ENCODE measurements at regions not wholly inside any gene's neighbourhood (a gene's known extent, or its start where the extent isn't known, plus 50 kb on each side); places are given as distances from the start of the nearest gene placed in this dataset.

- no peak for DNase-seq (ENCODE audit: low spot score)
These were observed 97.8 kb downstream of the ZNF674 start for GRCh38 chrX:46447384-46447783.

DNA sequence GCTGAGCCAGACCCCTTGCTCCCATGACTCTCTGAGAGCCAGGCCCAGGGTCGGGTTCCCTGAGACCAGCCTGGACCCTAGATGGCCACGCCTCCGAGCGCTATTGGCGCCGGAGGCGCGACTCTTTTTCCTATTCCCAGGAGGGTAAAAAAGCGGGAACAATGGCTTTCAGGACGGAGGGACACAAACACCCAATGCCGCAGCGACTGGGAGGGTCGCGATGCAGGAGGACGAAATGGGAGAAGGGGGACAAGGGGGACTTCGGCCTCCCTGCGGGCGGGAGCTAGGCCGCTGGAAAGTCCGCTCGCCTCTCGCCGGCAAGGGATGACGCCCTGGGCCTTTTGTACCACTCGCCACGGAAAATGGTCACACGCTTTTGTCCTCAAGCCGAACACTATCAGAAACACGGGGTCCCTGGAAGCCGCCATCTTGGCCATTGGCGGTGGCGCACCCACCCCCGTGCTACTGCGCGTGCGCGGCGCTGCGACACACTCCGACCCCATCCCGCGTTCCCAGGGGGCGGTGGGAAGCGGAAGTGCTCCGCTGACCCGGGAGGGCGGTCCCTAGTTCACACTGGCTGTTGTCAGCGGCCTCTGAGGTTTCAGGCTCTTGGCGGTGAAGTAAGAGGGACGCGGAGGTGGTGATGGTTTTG lies 98.4 kb downstream of the ZNF674 start:
- peak; percentile 89 for DNase-seq (ENCODE audit: low spot score)

DNA sequence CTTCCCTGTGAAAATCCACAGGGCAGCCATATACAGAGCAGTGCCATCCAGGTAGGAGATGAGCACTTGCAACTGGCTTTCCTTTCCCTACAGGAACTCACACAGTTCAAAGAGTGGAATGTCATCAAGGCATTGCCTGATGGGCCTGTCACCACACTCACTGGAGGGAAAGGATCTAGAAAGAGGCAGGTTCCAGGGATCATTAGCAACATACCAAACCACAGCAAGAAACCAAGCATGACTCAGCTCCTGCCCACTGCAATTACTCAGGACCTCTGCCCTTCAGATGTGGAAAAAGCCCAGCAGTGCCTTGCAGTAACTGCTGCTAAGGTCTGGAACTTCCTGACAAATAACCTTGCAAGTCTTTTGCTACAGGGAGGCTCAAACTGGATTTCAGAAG lies 101.2 kb downstream of the ZNF674 start:
- no peak for DNase-seq (ENCODE audit: low spot score)

DNA sequence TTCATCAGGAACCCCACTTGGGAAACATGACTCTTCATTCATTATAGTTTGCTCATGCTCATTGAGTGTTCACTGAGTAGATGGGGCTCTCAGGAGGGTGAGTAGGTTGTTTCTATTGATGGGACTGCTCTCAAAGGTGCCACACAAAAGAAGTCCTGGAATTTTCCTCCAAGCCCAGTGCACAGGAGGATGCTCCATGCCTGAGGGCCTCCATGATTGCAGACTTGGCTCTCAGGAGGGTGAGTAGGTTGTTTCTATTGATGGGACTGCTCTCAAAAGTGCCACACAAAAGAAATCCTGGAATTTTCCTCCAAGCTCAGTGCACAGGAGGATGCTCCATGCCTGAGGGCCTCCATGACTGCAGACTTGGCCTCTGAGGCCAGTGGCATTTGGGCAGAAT lies 108.5 kb downstream of the ZNF674 start:
- no peak for DNase-seq (ENCODE audit: low spot score)

DNA sequence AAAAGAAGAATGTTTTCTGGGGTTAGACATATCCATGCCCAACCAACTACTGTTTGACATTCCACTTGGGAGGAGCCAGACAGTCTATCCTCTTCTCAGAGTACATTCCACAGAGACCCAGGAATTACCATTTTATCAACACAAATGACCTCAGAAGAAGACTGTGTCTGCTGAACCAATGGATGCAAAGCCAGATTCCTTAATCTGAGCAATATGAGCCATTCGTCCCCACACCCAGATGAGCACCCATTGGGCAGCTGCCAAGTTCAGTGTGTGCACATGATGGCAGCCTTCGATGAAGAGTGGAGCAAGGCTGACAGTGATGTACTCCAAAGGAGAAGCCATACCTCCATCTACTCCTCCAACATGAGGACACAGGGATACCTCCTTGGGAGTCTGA lies 111.3 kb downstream of the ZNF674 start:
- DNase-seq (ENCODE audit: low spot score), result no peak

DNA sequence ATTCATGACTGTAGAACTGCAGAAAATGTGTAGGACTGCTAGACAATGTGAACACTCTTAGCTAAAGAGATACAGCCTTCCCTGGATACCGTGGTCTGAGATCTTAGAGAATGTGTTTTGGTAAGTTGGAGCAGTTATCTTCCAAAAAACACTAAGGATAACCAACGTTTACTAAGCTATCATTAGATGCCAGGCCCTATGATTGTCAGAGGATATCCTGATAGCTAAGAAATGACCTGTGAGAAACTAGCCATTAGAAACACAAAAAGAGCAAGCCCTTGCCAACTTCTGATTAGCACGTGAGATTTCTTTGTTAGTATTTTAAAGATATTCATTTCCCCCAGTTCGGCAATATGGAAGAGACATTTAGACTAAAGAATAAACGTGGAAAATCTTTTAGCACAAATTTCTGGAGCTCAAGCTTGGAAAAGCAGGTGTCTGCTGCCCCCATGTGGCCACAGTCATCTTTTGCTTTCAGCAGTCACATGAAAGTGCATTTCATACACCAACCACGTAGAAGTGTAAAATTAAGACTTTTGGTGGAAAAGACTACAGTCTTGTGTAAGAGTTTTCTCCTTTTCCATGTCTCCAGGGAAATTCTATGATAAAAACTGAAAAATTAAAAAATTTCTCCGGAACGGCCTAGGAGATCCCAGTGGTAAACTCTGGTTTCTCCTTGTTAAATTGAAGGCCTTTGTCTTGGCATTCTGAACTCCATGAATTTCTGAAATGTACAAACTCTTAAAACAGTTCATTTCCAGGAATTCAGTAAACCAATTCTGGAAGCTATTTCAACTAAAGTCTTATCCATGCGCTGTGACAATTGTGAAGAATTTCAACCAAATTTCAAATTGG lies 136.4 kb downstream of the ZNF674 start:
- peak; percentile 68 for DNase-seq (ENCODE audit: low spot score)

GRCh38 chrX:46407753-46408130 lies 137.5 kb downstream of the ZNF674 start:
- DNase-seq (ENCODE audit: low spot score), result no peak

DNA sequence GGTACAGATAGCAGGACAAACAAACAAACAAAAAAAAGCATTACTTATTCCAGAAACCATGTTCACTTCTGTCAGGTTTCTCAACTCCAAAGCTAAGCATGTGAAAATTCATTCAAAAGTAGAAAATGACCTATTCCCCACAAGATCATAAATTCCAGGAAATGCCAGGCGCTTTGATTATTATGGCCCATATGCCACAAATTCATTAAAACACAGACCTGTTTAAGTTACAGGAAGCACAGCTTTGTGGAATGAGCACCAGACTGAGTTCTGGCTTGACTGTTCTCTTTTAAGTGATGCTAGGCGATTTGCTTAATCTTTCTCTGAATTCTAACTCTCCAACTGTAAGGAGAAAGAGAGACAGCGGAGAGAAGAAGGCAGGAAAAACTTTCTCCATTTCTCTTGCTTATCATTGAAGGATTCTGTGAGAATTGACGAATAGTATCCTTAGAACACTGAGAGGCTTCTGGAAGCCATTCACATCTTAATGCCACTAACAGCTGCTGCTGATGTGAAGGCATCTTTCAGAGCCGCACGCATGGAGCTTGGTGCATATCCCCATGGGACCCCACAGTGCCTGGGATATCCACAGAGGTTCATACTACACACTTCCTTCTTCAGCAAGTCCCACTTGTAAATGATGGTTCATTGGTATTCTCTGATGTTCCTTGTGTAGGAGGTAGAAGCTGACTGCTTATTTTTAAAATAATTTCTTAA lies 138.0 kb downstream of the ZNF674 start:
- no peak for DNase-seq (ENCODE audit: low spot score)

- no peak for DNase-seq (ENCODE audit: low spot score)
These were observed 140.4 kb downstream of the ZNF674 start for GRCh38 chrX:46404774-46405173.

GRCh38 chrX:46400530-46401443 lies 144.4 kb downstream of the ZNF674 start:
- DNase-seq (ENCODE audit: low spot score), result no peak

DNA sequence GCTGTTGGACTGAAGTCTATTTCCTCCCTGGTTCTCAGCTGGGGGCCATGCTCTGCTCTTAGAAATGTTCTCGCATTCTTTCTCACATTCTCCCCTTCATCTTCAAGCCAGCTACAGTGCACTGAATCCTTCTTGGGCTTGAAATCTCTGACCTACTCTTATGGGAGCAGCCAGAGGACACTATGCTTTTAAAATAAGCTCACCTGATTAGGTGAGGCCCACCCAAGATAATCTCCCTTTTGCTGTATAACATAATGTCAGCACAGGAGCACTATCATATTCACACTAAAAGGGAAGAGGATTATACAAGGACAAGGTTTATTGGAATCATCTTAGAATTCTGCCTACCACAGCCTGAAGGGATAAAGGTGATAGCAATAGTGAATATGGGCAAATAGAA lies 146.3 kb downstream of the ZNF674 start:
- DNase-seq (ENCODE audit: low spot score), result no peak

DNA sequence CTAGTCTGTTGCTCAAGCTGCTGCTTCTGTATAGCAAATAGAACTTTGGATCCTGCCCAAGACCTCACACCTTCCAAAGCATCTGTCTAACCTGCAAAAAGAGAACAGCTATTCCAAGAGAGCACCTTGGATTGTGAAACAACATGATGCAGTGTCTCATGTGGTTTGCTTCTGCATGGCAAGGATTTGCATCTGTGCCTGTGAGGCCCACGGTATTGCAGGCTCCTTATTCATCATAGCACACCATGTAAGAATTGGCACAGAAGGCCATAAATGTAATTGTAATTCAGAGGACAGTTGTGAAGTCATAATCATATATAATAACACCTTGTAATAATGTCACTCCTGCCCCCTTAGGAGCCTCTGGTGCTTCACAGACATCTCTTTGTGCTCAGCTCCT lies 147.1 kb downstream of the ZNF674 start:
- no peak for DNase-seq (ENCODE audit: low spot score)

- no peak for DNase-seq (ENCODE audit: low spot score)
These were observed 158.7 kb downstream of the ZNF674 start for GRCh38 chrX:46386511-46386910.

DNA sequence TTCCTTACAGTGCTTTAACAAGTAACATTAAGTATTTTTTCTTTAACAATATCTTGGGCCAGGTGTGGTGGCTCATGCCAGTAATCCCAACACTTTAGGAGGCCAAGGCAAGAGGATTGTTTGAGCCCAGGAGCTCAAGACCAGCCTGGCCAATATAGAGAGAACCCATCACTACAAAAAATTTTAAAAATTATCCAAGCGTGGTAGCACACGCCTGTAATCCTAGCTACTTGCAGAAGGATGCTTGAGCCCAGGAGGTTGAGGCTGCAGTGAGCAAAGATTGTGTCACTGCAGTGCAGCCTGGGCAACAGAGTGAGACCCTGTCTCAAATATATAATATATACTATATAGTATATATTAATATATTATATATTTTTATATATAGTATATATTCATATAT lies 162.2 kb downstream of the ZNF674 start:
- DNase-seq (ENCODE audit: low spot score), result no peak

- no peak for DNase-seq (ENCODE audit: low spot score)
These were observed 162.6 kb downstream of the ZNF674 start for GRCh38 chrX:46382595-46382994.

DNA sequence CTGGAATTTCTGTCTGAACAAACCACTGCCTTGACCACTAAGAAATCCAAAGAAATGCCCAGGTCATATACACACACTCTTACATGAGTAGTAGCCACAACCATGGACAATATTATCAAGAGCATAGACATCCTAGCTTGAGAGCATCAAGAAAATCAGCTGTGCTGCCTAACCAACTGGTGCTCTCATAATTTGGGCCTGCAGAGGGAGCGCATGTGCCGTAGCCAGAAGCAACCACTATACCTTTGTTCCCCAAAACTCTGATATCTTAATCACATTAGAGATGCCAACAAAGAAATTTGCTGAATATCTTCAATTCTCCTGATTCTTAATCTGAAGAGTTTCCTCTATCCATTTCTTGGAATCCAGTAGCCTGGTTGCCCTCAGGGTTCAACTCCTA lies 163.6 kb downstream of the ZNF674 start:
- peak; percentile 45 for DNase-seq (ENCODE audit: low spot score)

DNA sequence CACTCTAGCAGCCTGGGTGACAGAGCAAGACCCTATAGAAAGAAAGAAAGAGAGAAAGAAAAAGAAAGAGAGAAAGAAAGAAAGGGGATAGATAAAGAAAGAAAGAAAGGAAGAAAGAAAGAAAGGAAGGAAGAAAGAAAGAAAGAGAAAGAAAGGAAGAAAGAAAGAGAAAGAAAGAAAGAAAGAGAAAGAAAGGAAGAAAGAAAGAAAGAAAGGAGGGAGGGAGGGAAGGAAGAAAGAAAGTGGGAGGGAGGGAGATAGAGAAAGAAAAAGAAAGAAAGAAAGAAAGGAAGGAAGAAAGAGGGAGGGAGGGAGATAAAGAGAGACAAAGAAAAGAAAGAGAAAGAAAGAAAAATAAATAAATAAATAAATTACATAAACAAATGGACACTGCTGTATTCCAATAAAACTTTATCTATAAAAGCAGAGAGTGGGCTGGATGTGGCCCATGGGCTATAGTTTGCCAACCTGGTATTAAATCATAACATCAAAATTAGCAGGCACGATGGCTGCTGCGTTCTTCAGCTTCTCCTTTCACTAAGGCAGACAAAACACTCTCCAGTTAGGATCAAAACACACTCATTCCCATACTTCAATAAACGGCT lies 165.0 kb downstream of the ZNF674 start:
- no peak for DNase-seq (ENCODE audit: low spot score)

- DNase-seq (ENCODE audit: low spot score), result peak; percentile 52
These were observed 168.9 kb downstream of the ZNF674 start for GRCh38 chrX:46376246-46376885.

DNA sequence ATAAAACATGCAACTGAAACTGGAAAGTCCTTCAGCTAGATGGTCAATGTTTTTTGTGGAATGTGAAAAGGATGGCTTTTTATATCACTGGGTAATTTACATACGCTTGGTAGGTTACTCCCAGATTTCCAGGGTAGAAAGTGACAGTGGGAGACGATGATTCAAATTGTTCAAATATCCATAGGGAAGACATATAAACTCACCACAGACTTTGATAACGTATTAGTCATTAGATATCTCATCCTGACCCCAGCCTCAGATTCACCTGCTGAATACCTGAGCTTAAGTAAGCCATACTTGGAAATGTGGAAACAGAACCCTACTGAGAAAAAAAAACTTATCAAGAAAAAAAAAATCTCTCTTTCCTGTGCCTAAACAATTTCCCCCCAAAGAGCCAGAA lies 169.4 kb downstream of the ZNF674 start:
- DNase-seq (ENCODE audit: low spot score), result no peak

GRCh38 chrX:46374371-46374770 lies 170.8 kb downstream of the ZNF674 start:
- no peak for DNase-seq (ENCODE audit: low spot score)

DNA sequence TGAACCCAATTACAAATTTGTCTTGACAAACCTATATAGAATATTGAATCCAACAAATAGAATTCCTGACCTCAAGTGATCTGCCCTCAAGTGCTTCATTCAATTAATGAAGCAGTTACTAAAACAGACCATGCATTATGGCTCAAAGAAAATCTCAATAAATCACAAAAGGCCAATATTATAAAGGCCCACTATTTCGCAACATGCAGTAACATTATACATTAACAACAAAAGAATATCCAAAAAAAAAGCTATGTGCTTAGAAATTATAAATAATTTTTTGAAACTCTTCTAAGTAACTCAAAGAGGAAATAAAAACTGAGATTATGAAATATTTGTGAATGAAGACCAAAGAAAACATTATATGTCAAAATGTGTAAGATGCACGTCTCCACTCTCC lies 177.7 kb downstream of the ZNF674 start:
- no peak for DNase-seq (ENCODE audit: low spot score)
